HepG2 (cell line): ENCODE measurements at regions not wholly inside any gene's neighbourhood (a gene's known extent, or its start where the extent isn't known, plus 50 kb on each side); places are given as distances from the start of the nearest gene placed in this dataset.
A peak's percentile ranks its signal among the peaks of the same experiment; 100 is the strongest.

Source experiments
- ARNT ChIP-seq: fragments of 450-650 bp; IDR thresholded peaks from 2 replicates; pipeline ENCODE4 v1.6.1; 2017
- ASH2L ChIP-seq: fragments of 300-600, 200-600 bp; sonication (generic); IDR thresholded peaks from 2 replicates; pipeline ENCODE4 v1.7.0; 2017; ENCODE audit warnings: low read depth, mild to moderate bottlenecking, moderate library complexity, mixed read lengths, low read length; ENCODE audit not compliant: insufficient read length
- HNF1A ChIP-seq, 2 experiments: sonication (generic) in 1 of 2; formaldehyde crosslinking in 1 of 2; IDR thresholded peaks; 2 replicates each; pipeline versions ENCODE4 v1.4.0 to v1.6.1; 2016 to 2020; ENCODE audit warnings: borderline replicate concordance in 1 of 2, low read depth in 1 of 2, mild to moderate bottlenecking in 1 of 2, missing genetic modification reagents in 1 of 2
- MAF1 ChIP-seq: sonication (generic); formaldehyde crosslinking; IDR thresholded peaks from 2 replicates; pipeline ENCODE4 v1.5.0; 2020; ENCODE audit warnings: missing genetic modification reagents, borderline replicate concordance
- MIXL1 ChIP-seq: IDR thresholded peaks from 2 replicates; pipeline ENCODE4 v1.6.1; 2016
- MXD1 ChIP-seq: sonication (generic); formaldehyde crosslinking; IDR thresholded peaks from 2 replicates; pipeline ENCODE4 v1.4.0; 2020; ENCODE audit warnings: mild to moderate bottlenecking, missing genetic modification reagents
- NR2F1 ChIP-seq, 2 experiments: fragments of 450-650 bp in 1 of 2; formaldehyde crosslinking in 1 of 2; IDR thresholded peaks; 2 replicates each; pipeline versions ENCODE4 v1.5.0 to v1.6.1; 2016 to 2020; ENCODE audit warnings: mild to moderate bottlenecking in 1 of 2, missing compliant biosample characterization in 1 of 2, missing genetic modification reagents in 1 of 2, moderate library complexity in 1 of 2
- POLR2AphosphoS5 ChIP-seq: IDR thresholded peaks from 2 replicates; pipeline ENCODE4 v1.6.1; 2012; ENCODE audit warnings: low read depth, low read length
- PRPF4 ChIP-seq: fragments of 200-400 bp; formaldehyde crosslinking; IDR thresholded peaks from 2 replicates; pipeline ENCODE4 v1.6.1; 2016; ENCODE audit warnings: low read length, low read depth; ENCODE audit not compliant: poor library complexity, severe bottlenecking
- SNAPC4 ChIP-seq: sonication (generic); formaldehyde crosslinking; IDR thresholded peaks from 2 replicates; pipeline ENCODE4 v1.4.0; 2020; ENCODE audit warnings: mild to moderate bottlenecking, missing genetic modification reagents
- SUZ12 ChIP-seq: fragments of 150-350 bp; IDR thresholded peaks from 2 replicates; pipeline ENCODE4 v1.6.1; 2014; ENCODE audit warnings: low read depth, low read length
- TAF1 ChIP-seq: sonication (generic); formaldehyde crosslinking; IDR thresholded peaks from 2 replicates; pipeline ENCODE4 v1.4.0; 2020; ENCODE audit warnings: missing genetic modification reagents
- THRA ChIP-seq: sonication (generic); formaldehyde crosslinking; IDR thresholded peaks from 2 replicates; pipeline ENCODE4 v1.4.0; 2020; ENCODE audit warnings: missing genetic modification reagents, borderline replicate concordance
- U2AF1 ChIP-seq: fragments of 200-400 bp; formaldehyde crosslinking; optimal IDR thresholded peaks from 2 replicates; pipeline ENCODE3; 2017; ENCODE audit warnings: mild to moderate bottlenecking, low read depth, low read length
- ZFP1 ChIP-seq: IDR thresholded peaks from 2 replicates; pipeline ENCODE4 v1.6.1; 2016
- ZNF512 ChIP-seq: sonication (generic); formaldehyde crosslinking; IDR thresholded peaks from 2 replicates; pipeline ENCODE4 v1.4.0; 2020; ENCODE audit warnings: mild to moderate bottlenecking, missing genetic modification reagents
- ZNF564 ChIP-seq: sonication (generic); formaldehyde crosslinking; IDR thresholded peaks from 2 replicates; pipeline ENCODE4 v1.8.1; 2023; ENCODE audit warnings: mild to moderate bottlenecking, missing genetic modification reagents
- ZNF576 ChIP-seq: sonication (generic); formaldehyde crosslinking; IDR thresholded peaks from 2 replicates; pipeline ENCODE4 v1.4.0; 2020; ENCODE audit warnings: mild to moderate bottlenecking, missing genetic modification reagents

GRCh38 chr1:213733705-213734104 is 254.1 kb upstream of the PROX1 start (continued):
- TF ChIP-seq SNAPC4, result no peak
- TF ChIP-seq HNF1A (IDR thresholded peaks at IDR 0.05; ENCODE audit: low read depth), result 0 out of 2 replicates have a peak, but pooled peaks have one; percentile 24
- TF ChIP-seq HNF1A (CRISPR knock-in tag; IDR thresholded peaks at IDR 0.05; ENCODE audit: borderline replicate concordance), result no peak; the same call in 1 of the 2 replicates
- TF ChIP-seq ZNF576 (CRISPR knock-in tag), result no peak
- no peak for TF ChIP-seq ARNT
- TF ChIP-seq POLR2AphosphoS5, result no peak
- no peak for TF ChIP-seq ZFP1 (CRISPR knock-in tag)
- peak; percentile 77 for TF ChIP-seq MIXL1 (CRISPR knock-in tag)
- TF ChIP-seq MAF1 (CRISPR knock-in tag), result no peak
- TF ChIP-seq THRA, result peak; percentile 36; the same call in 1 of the 2 replicates
- no peak for TF ChIP-seq PRPF4
- TF ChIP-seq TAF1, result no peak
- TF ChIP-seq ZNF512, result no peak
- TF ChIP-seq ZNF564, result no peak
- TF ChIP-seq MXD1 (CRISPR knock-in tag), result no peak
- no peak for TF ChIP-seq SUZ12
- TF ChIP-seq NR2F1 (CRISPR knock-in tag; IDR thresholded peaks at IDR 0.05), result no peak
- TF ChIP-seq U2AF1, result no peak
- no peak for TF ChIP-seq ASH2L
